ENCODE measurements at regions not wholly inside any gene's neighbourhood (a gene's known extent, or its start where the extent isn't known, plus 50 kb on each side); places are given as distances from the start of the nearest gene placed in this dataset.

DNA sequence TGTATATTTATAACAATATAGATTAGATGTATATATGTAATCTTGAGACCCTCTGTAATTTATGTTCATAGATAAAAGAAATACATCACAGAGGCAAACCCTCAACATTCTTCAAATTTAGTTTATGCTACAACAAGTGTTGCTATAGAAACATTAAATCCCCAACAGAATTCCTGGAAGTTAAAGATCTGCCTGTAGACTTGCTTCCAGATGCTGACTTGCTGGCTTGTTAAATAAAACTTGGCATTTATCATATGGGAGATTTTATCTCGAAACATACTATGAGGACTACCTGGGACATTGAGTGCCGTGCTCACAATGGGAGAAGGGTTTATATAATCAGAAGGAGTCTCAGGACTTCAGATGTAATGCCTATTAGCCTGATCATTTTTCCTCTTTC lies 136.3 kb upstream of the PLXNC1 start:
- TF ChIP-seq, protein P1, sequence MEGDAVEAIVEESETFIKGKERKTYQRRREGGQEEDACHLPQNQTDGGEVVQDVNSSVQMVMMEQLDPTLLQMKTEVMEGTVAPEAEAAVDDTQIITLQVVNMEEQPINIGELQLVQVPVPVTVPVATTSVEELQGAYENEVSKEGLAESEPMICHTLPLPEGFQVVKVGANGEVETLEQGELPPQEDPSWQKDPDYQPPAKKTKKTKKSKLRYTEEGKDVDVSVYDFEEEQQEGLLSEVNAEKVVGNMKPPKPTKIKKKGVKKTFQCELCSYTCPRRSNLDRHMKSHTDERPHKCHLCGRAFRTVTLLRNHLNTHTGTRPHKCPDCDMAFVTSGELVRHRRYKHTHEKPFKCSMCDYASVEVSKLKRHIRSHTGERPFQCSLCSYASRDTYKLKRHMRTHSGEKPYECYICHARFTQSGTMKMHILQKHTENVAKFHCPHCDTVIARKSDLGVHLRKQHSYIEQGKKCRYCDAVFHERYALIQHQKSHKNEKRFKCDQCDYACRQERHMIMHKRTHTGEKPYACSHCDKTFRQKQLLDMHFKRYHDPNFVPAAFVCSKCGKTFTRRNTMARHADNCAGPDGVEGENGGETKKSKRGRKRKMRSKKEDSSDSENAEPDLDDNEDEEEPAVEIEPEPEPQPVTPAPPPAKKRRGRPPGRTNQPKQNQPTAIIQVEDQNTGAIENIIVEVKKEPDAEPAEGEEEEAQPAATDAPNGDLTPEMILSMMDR (IDR thresholded peaks at IDR 0.05) = no peak
- no peak for TF ChIP-seq POLR2A (IDR thresholded peaks at IDR 0.05)
